Tibial nerve (tissue), 4 donors: ENCODE measurements at regions not wholly inside any gene's neighbourhood (a gene's known extent, or its start where the extent isn't known, plus 50 kb on each side); places are given as distances from the start of the nearest gene placed in this dataset.

Experiments used
- DNase-seq, 2 donors: peaks; one replicate each; pipeline ENCODE4 v3.0.0-alpha.2; 2019; ENCODE audit warnings: low spot score in 2 of 2
- H3K27ac ChIP-seq, 4 donors: fragments of 200-600 bp; sonication (generic) in 3 of 4; one replicate each; pipeline ENCODE4 v1.5.1; 2017 to 2019; ENCODE audit warnings: mild to moderate bottlenecking in 1 of 4
- H3K27me3 ChIP-seq, 2 donors: fragments of 200-600 bp; sonication (generic) in 1 of 2; one replicate each; pipeline versions ENCODE4 v1.5.1 to v1.6.0; 2017 to 2019
- H3K36me3 ChIP-seq, 3 donors: fragments of 200-600 bp; sonication (generic); one replicate each; pipeline ENCODE4 v1.5.1; 2018 to 2019
- H3K4me1 ChIP-seq, 4 donors: fragments of 200-600 bp; sonication (generic) in 3 of 4; one replicate each; pipeline ENCODE4 v1.5.1; 2017 to 2019
- H3K4me3 ChIP-seq, 4 donors: fragments of 200-600 bp; sonication (generic) in 3 of 4; one replicate each; pipeline ENCODE4 v1.5.1; 2017 to 2019; ENCODE audit warnings: mild to moderate bottlenecking in 1 of 4, moderate library complexity in 1 of 4
- H3K9me3 ChIP-seq, 4 donors: fragments of 200-600 bp; sonication (generic) in 3 of 4; one replicate each; pipeline ENCODE4 v1.5.1; 2017 to 2019
- EP300 ChIP-seq, 2 donors: sonication (generic); formaldehyde crosslinking; IDR thresholded peaks; one replicate each; pipeline ENCODE4 v1.6.1; 2017; ENCODE audit warnings: antibody characterized with exemption in 2 of 2, mild to moderate bottlenecking in 1 of 2
- POLR2A ChIP-seq, 2 donors: fragments of 450-650 bp; IDR thresholded peaks; one replicate each; pipeline ENCODE4 v1.6.1; 2017; ENCODE audit warnings: antibody characterized with exemption in 2 of 2, mild to moderate bottlenecking in 2 of 2, moderate library complexity in 2 of 2
- WGBS, 2 donors: methylation state at CpG; one replicate each; pipeline ENCODE4 v1.1.5; 2018; 5-methylcytosine and 5-hydroxymethylcytosine counted together
- TF ChIP-seq, protein P1 (sequence below), 5 experiments: fragments of 200-600 bp in 3 of 5; fragments of 450-650 bp in 2 of 5; sonication (generic) in 3 of 5; IDR thresholded peaks; one replicate each; pipeline ENCODE4 v1.5.1; 2016 to 2019; ENCODE audit warnings: antibody characterized with exemption in 5 of 5, mild to moderate bottlenecking in 3 of 5, moderate library complexity in 2 of 5

GRCh38 chr9:87007711-87008366, 60.5 kb upstream of the GAS1 start:
- no peak for DNase-seq
- Histone ChIP-seq H3K27ac (peak overlapping the region in 1 of 4 donors; percentile 20), H3K4me1 (peaks cover 0 to 16% (median 0%) of the 10 kb centered on the region in 4 donors), H3K36me3 (no peaks in the 10 kb centered on the region), H3K9me3 (peaks cover 0 to under 1% (median 0%) of the 10 kb centered on the region in 4 donors), H3K27me3 (no peaks in the 10 kb centered on the region), H3K4me3 (no peak overlapping the region)
- TF ChIP-seq EP300 (IDR thresholded peaks at IDR 0.05): no peak
- 37 to 42% methylated on average over 4 of the region's 4 CpGs for WGBS, 2 donors

DNA sequence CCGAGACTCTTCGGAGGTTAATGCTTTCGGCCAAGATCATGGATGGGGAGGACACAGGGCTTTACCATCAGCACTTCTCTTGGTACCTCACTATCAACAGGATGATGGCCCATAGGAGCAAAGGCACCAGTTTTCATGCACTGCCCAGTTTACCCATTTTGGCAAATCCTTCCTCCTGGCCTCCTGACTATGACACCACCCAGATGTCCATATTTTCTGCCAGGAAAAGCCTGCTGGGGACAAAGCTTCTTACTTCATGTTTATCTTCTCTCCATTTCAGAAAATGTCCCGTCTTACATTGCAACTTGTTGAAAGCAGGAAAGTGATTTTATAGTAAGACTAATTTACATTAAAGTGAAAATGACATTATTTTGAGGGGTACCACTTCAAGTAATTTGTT, 61.4 kb upstream of the GAS1 start:
- 63 to 64% methylated on average over 4 of the region's 4 CpGs for WGBS, 2 donors
- Histone ChIP-seq H3K27me3 (no peaks in the 10 kb centered on the region), H3K4me1 (peaks cover 0 to 16% (median 0%) of the 10 kb centered on the region in 4 donors), H3K4me3 (no peak overlapping the region), H3K9me3 (no peaks in the 10 kb centered on the region), H3K36me3 (no peaks in the 10 kb centered on the region), H3K27ac (no peak overlapping the region)
- TF ChIP-seq, protein P1, sequence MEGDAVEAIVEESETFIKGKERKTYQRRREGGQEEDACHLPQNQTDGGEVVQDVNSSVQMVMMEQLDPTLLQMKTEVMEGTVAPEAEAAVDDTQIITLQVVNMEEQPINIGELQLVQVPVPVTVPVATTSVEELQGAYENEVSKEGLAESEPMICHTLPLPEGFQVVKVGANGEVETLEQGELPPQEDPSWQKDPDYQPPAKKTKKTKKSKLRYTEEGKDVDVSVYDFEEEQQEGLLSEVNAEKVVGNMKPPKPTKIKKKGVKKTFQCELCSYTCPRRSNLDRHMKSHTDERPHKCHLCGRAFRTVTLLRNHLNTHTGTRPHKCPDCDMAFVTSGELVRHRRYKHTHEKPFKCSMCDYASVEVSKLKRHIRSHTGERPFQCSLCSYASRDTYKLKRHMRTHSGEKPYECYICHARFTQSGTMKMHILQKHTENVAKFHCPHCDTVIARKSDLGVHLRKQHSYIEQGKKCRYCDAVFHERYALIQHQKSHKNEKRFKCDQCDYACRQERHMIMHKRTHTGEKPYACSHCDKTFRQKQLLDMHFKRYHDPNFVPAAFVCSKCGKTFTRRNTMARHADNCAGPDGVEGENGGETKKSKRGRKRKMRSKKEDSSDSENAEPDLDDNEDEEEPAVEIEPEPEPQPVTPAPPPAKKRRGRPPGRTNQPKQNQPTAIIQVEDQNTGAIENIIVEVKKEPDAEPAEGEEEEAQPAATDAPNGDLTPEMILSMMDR (IDR thresholded peaks at IDR 0.05): no peak
- TF ChIP-seq POLR2A (IDR thresholded peaks at IDR 0.05) (no peak), EP300 (IDR thresholded peaks at IDR 0.05) (no peak)
- DNase-seq: no peak

DNA sequence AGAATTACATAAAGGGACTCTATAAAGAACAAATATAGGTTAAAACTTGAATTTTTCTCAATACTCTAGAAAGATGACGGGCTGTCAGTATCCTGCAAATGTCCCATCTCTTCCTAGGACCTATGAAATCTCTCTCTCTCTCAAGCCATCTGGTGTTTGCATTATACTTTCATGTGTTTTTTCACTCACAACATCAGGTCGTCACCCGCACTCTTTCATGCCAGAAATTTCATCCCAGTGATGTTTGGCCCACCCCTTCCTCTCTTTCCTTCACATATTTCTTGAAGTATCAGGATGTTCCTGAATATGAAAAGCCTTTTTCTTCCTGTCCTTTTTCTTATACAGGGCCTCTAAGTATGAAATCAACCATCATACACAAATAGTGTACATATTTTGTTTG, 63.3 kb upstream of the GAS1 start:
- Histone ChIP-seq H3K4me1 (peaks cover 0 to 16% (median 0%) of the 10 kb centered on the region in 4 donors), H3K36me3 (no peaks in the 10 kb centered on the region), H3K27ac (no peak overlapping the region), H3K9me3 (no peaks in the 10 kb centered on the region), H3K4me3 (no peak overlapping the region), H3K27me3 (no peaks in the 10 kb centered on the region)
- DNase-seq: no peak
- TF ChIP-seq POLR2A (IDR thresholded peaks at IDR 0.05) (no peak), EP300 (IDR thresholded peaks at IDR 0.05) (no peak)
- TF ChIP-seq, protein P1 (IDR thresholded peaks at IDR 0.05): no peak
- 82 to 83% methylated on average over 3 of the region's 3 CpGs for WGBS, 2 donors

DNA sequence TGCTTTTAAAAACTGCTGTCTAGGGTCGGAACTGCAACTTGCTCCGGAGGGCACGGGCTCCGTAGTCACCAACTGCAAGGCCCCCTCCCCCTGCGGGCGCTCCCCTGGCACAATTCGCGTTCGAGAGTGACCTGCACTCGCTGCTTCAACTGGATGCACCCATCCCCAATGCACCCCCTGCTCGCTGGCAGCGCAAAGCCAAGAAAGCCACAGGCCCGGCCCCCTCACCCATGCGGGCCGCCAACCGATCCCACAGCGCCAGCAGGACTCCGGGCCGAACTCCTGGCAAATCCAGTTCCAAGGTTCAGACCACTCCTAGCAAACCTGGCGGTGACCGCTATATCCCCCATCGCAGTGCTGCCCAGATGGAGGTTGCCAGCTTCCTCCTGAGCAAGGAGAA, 64.2 kb upstream of the GAS1 start:
- H3K27me3 ChIP-seq: no peaks in the 10 kb centered on the region
- peaks cover 0 to 16% (median 0%) of the 10 kb centered on the region in 4 donors for H3K4me1 ChIP-seq
- no peak overlapping the region for H3K27ac ChIP-seq
- 95% methylated on average over 22 of the region's 22 CpGs for WGBS, 2 donors
- DNase-seq: no peak
- TF ChIP-seq, protein P1 (IDR thresholded peaks at IDR 0.05): no peak
- TF ChIP-seq EP300 (IDR thresholded peaks at IDR 0.05): no peak
- no peaks in the 10 kb centered on the region for H3K36me3 ChIP-seq
- H3K4me3 ChIP-seq: no peak overlapping the region
- no peaks in the 10 kb centered on the region for H3K9me3 ChIP-seq

GRCh38 chr9:87013490-87013889, 66.2 kb upstream of the GAS1 start:
- Histone ChIP-seq H3K27ac (no peak overlapping the region), H3K36me3 (no peaks in the 10 kb centered on the region), H3K4me1 (no peaks in the 10 kb centered on the region), H3K27me3 (no peaks in the 10 kb centered on the region), H3K4me3 (no peak overlapping the region), H3K9me3 (no peaks in the 10 kb centered on the region)
- DNase-seq: no peak
- WGBS, 2 donors: 90 to 92% methylated on average over 3 of the region's 3 CpGs
- TF ChIP-seq, protein P1 (IDR thresholded peaks at IDR 0.05): no peak
- TF ChIP-seq POLR2A (IDR thresholded peaks at IDR 0.05) (no peak), EP300 (IDR thresholded peaks at IDR 0.05) (no peak)
